Loucy (cell line): ENCODE measurements at regions not wholly inside any gene's neighbourhood (a gene's known extent, or its start where the extent isn't known, plus 50 kb on each side); places are given as distances from the start of the nearest gene placed in this dataset.

Experiments used
- H2AFZ ChIP-seq: fragments of 200-600 bp; sonication (generic); 2 replicates; pipeline ENCODE4 v1.6.0; 2016; ENCODE audit warnings: antibody characterized with exemption, mild to moderate bottlenecking, low read length, moderate library complexity
- H3F3A ChIP-seq: fragments of 200-600 bp; 2 replicates; pipeline ENCODE4 v1.6.0; 2016; ENCODE audit warnings: antibody characterized with exemption, low read depth, mild to moderate bottlenecking
- H3K27me3 ChIP-seq: fragments of 200-600 bp; sonication (generic); 2 replicates; pipeline ENCODE4 v1.6.1; 2014; ENCODE audit warnings: low read length, mild to moderate bottlenecking; ENCODE audit not compliant: insufficient read depth, poor library complexity, severe bottlenecking
- H3K36me3 ChIP-seq: fragments of 200-600 bp; sonication (generic); 2 replicates; pipeline ENCODE4 v1.6.1; 2016; ENCODE audit warnings: low read length; ENCODE audit not compliant: insufficient read depth
- H3K4me1 ChIP-seq: fragments of 200-600 bp; sonication (generic); 2 replicates; pipeline ENCODE4 v1.5.1; 2014; ENCODE audit warnings: low read length, mild to moderate bottlenecking; ENCODE audit not compliant: insufficient read depth, poor library complexity, severe bottlenecking
- H3K4me2 ChIP-seq: fragments of 200-600 bp; sonication (generic); 2 replicates; pipeline ENCODE4 v1.6.0; 2014; ENCODE audit warnings: antibody characterized with exemption, low read length, low read depth, mild to moderate bottlenecking; ENCODE audit not compliant: poor library complexity, severe bottlenecking
- H3K4me3 ChIP-seq: fragments of 200-600 bp; sonication (generic); 2 replicates; pipeline ENCODE4 v1.5.1; 2014; ENCODE audit warnings: low read length, mild to moderate bottlenecking, mixed read lengths; ENCODE audit not compliant: poor library complexity, severe bottlenecking
- H3K79me2 ChIP-seq: fragments of 200-600 bp; sonication (generic); 2 replicates; pipeline ENCODE4 v1.6.1; 2014; ENCODE audit warnings: low read length; ENCODE audit not compliant: insufficient read depth
- H3K9ac ChIP-seq: fragments of 200-600 bp; sonication (generic); 2 replicates; pipeline ENCODE4 v1.6.0; 2014; ENCODE audit warnings: mild to moderate bottlenecking, low read depth, low read length, moderate library complexity; ENCODE audit not compliant: poor library complexity, severe bottlenecking
- H3K9me2 ChIP-seq: fragments of 200-600 bp; sonication (generic); replicated peaks from 2 replicates; pipeline ENCODE4 v1.6.1; 2016; ENCODE audit warnings: low read depth, low read length, mixed read lengths
- H3K9me3 ChIP-seq: fragments of 200-600 bp; sonication (generic); 2 replicates; pipeline ENCODE4 v1.6.1; 2014; ENCODE audit warnings: mild to moderate bottlenecking, antibody characterized with exemption, low read length, low read depth; ENCODE audit not compliant: insufficient read depth
- H4K20me1 ChIP-seq: fragments of 200-600 bp; sonication (generic); 2 replicates; pipeline ENCODE4 v1.6.0; 2014; ENCODE audit warnings: antibody characterized with exemption, low read length, mild to moderate bottlenecking; ENCODE audit not compliant: insufficient read depth, poor library complexity, severe bottlenecking
- EZH2phosphoT487 ChIP-seq: fragments of 200-600 bp; IDR thresholded peaks from 2 replicates; pipeline ENCODE4 v1.6.1; 2018; ENCODE audit warnings: antibody characterized with exemption, mild to moderate bottlenecking, moderate library complexity, borderline replicate concordance
- TF ChIP-seq, protein P1 (sequence below): fragments of 200-600 bp; sonication (generic); conservative IDR thresholded peaks from 2 replicates; pipeline ENCODE4 v1.5.1; 2014; ENCODE audit warnings: mild to moderate bottlenecking, antibody characterized with exemption, low read length

DNA sequence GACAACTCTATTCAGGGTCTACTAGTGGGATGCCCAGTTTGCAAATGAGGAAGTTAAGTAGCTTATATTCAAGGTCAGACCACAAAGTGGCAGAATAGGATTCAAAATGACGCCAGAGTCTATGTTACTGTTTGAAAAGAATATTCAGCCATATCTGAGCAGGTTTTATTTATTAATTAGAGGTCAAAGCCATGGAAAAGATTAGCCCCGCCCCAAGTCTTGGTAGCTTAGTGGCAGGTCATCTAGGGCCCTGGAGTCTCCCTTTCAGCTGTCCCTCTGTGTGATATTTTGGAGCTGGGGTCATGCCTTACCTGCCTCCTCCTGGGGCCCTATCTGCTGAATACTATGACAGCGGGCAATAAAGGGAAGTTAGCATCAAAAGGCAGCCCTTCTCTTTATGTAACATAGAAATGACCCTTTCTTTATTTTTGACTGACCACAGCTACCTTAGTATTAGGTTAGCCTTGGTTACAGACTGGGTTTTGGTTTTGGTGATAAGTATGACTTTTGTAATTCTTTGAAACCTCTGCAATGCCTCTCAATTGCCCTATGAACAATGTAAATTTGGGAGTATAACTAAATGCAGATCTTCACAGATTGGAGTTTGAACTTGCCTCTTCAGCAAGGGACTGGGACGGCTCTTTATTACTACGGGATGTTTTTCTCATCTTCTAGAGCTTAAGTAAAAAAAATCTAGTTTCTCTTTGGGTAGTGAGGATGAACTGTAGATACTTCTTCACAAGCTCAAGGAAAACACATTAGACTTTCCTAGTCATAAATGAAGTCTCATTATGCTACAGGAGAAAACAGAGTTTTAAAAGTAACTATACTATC, 153.0 kb upstream of the ITGA4 start:
- no peak for TF ChIP-seq EZH2phosphoT487
- TF ChIP-seq, protein P1, sequence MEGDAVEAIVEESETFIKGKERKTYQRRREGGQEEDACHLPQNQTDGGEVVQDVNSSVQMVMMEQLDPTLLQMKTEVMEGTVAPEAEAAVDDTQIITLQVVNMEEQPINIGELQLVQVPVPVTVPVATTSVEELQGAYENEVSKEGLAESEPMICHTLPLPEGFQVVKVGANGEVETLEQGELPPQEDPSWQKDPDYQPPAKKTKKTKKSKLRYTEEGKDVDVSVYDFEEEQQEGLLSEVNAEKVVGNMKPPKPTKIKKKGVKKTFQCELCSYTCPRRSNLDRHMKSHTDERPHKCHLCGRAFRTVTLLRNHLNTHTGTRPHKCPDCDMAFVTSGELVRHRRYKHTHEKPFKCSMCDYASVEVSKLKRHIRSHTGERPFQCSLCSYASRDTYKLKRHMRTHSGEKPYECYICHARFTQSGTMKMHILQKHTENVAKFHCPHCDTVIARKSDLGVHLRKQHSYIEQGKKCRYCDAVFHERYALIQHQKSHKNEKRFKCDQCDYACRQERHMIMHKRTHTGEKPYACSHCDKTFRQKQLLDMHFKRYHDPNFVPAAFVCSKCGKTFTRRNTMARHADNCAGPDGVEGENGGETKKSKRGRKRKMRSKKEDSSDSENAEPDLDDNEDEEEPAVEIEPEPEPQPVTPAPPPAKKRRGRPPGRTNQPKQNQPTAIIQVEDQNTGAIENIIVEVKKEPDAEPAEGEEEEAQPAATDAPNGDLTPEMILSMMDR: peak; percentile 56
- peaks cover 84% of the 10 kb centered on the region for H3K4me1 ChIP-seq
- peaks cover 38% of the 10 kb centered on the region; the same call in 1 of the 2 replicates for H3K79me2 ChIP-seq
- no peaks in the 10 kb centered on the region for H3K36me3 ChIP-seq
- H3F3A ChIP-seq: peaks cover 25% of the 10 kb centered on the region
- H2AFZ ChIP-seq: no peak overlapping the region
- no peaks in the 10 kb centered on the region for H3K27me3 ChIP-seq
- no peaks in the 10 kb centered on the region for H4K20me1 ChIP-seq
- peak overlapping the region; percentile 0 for H3K4me3 ChIP-seq
- peak overlapping the region; percentile 73 for H3K9ac ChIP-seq
- peak overlapping the region; percentile 72 for H3K4me2 ChIP-seq
- no peaks in the 10 kb centered on the region for H3K9me2 ChIP-seq
- no peaks in the 10 kb centered on the region for H3K9me3 ChIP-seq

DNA sequence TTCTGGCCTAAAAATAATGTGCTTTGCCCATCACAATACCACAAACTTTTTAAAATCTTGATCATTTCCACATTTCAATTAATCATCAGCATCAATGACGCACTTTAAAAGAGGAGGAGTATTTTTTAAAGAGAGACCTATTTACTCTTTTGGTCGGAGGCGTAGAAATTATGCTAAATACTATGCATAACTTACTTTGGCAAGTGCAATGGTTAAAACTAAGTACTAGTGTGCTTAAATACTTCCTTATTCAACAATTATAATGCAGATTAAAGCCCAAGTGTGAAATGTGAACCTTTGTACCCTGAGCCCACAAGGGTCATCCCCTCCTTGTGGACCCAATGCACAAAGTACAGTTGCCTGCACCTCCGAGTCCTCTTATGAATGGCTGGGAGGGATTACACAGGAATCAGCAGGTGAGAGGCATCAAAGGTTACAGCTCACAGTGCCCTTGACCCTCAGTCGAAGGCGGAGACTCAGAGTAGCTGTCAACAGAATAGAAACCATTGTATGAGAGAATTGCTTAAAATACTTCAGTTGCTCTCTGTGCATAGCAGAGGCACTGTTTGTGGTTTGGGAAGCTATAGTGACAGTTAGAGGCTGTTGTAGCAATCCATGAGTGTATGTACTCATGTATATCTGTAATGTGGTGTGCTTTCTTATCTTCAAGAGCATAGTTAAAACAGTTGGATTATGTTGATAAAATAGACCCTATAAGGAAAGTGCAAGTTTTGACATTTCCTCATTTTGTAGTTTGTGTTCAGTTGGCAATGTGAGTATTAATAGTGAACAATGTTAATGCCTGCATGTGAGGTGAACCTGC, 151.7 kb upstream of the ITGA4 start:
- Histone ChIP-seq H3K4me3 (peak overlapping the region; percentile 63), H3K79me2 (peaks cover 38% of the 10 kb centered on the region; the same call in 1 of the 2 replicates), H3K9me2 (no peaks in the 10 kb centered on the region), H3K36me3 (no peaks in the 10 kb centered on the region), H3K4me1 (peaks cover 84% of the 10 kb centered on the region), H3K9me3 (no peaks in the 10 kb centered on the region), H3K9ac (peak overlapping the region; percentile 88), H3F3A (peaks cover 22% of the 10 kb centered on the region), H3K4me2 (peak overlapping the region; percentile 72), H4K20me1 (no peaks in the 10 kb centered on the region), H2AFZ (no peak overlapping the region), H3K27me3 (no peaks in the 10 kb centered on the region)
- peak; percentile 59; the same call in 1 of the 2 replicates for TF ChIP-seq EZH2phosphoT487
- TF ChIP-seq, protein P1: no peak

DNA sequence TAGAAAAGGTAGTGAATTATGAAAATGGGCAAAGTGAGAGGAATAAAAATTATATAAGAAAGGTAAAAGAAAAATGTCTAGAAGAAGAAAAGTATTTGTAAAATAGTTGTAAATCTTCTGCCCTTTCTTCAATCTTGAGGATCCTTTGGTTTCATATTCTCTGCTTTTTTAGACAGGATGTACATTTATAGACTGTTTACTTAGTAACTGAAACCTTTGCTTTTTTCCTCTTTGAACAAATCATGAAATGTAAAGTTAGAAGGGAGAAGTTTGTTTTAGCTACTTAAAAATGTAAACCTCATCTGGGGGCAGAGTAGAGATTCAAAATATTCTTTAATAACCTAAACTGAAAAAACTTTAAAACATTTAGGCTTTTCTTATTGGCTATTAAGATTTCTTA, 150.4 kb upstream of the ITGA4 start:
- Histone ChIP-seq H2AFZ (no peak overlapping the region), H3K4me1 (peaks cover 83% of the 10 kb centered on the region), H3K27me3 (no peaks in the 10 kb centered on the region), H3K9me2 (no peaks in the 10 kb centered on the region), H4K20me1 (no peaks in the 10 kb centered on the region), H3F3A (peaks cover 22% of the 10 kb centered on the region), H3K4me3 (peak overlapping the region; percentile 63), H3K79me2 (peaks cover 33% of the 10 kb centered on the region; the same call in 1 of the 2 replicates), H3K9ac (peak overlapping the region; percentile 88), H3K36me3 (no peaks in the 10 kb centered on the region), H3K4me2 (peak overlapping the region; percentile 72), H3K9me3 (no peaks in the 10 kb centered on the region)
- TF ChIP-seq, protein P1: no peak
- TF ChIP-seq EZH2phosphoT487: no peak
